ENCODE measurements at regions not wholly inside any gene's neighbourhood (a gene's known extent, or its start where the extent isn't known, plus 50 kb on each side); places are given as distances from the start of the nearest gene placed in this dataset.

DNA sequence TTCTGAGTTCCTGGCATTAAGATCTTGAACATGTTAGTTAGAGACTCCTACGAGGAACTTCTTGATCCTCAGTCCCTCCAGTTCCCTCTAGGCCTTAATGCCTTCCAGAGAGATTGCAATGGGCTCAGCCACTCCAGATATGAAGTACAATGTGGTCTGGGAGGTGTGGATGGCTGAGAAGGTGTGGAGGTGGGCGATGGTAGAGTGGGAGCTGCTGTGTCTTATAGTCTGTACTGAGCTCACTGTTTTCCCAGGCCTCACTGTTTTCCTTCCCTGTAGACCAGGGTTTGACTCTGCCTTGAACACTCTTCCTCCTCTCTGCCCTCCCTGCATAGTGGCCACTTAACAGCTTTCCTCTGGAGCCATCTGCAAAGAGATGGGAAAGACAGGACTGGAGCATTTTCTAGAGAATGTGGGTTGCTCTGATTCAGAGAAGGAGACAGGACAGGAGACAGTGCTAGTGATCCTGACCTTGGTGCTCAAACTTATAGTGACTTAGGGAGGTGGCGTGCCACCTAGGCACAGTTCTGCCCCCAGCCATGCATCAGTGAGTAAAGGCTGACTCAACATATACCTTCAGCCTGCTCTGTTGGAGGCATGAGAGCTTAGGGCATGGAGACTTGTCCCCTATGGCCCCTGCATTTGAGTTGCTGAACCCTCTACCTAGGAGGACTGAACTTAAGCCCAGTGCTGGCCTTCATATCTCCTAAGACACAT lies 129.7 kb downstream of the TDRD15 start:
- no peak for DNase-seq (ENCODE audit: low read depth in 2 of 2)

DNA sequence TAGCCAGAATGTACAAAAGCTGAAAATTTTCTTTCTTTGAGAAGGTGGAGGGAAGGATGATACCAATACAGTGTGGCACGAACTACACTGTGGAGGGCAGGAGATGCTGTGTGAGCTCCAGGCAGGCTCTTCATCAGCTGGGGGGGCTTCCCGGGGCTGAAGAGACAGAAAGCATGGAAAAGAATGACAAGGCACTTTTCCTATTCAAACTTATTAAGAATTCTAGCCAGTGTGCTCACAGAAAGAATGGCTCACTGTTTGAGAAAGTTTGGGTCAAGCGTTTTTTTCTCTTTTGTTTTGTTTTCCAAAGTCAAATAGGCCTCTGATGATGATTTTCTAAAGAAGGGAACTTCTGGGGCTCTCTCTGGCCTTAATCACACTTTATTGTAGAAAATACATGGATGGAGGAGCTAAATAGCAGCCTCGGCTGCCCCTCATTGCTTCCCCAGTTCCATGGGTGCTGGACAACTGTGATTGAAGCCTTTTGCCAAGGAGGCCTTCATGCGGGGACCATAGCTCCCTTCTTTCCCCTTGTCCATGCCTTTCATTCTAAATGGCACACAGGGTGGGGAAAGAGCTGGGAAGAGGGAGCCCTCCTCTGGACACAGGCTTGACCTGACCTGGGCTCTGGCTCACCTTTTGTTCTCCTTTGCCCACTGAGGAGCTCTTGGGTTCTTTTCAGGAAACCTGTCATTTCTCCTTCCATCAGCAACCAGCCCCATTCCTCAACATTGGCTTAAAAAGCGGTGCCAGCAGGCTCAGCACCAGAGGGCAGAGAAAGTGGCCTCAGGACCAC lies 130.6 kb downstream of the TDRD15 start:
- DNase-seq (ENCODE audit: low read depth in 2 of 2) = no peak

DNA sequence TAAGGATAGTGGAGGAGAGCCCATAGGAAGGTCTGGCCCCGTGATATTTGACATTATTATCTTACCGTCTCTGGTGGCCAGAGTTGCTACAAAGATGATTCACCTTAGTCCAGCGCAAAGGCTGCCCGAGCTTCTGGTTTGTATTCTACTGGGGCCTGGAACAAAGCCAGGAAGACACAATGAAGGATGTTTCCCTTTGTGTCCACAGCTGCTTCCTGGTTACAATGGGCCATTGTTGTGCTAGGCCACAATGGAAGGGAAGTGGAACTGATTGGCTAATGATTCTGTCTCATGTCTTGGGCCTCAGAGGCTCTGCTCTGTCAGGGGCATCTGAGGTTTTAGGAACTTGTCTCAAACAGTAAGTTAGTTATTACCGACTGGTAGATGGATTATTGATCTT lies 132.2 kb downstream of the TDRD15 start:
- no peak for DNase-seq (ENCODE audit: low read depth in 2 of 2)

DNA sequence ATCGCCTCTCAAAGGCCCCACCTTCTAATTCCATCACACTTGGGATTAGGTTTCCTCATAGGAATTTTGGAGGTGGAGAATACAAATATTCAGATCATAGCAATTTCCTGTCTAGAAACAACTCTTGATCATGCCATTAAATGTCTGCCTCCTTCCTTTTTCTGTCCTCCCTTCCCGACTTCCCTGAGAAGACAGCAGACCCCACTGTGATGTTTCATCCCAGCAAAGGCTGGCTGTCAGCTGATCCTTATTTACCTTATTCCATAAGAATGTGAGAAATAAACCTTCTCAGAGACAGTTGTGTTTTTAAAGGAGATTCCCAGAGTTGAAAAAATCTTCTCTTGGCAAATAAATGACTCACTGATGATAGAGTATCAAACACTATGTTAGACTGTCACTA lies 133.9 kb downstream of the TDRD15 start:
- no peak for DNase-seq (ENCODE audit: low read depth in 2 of 2)

DNA sequence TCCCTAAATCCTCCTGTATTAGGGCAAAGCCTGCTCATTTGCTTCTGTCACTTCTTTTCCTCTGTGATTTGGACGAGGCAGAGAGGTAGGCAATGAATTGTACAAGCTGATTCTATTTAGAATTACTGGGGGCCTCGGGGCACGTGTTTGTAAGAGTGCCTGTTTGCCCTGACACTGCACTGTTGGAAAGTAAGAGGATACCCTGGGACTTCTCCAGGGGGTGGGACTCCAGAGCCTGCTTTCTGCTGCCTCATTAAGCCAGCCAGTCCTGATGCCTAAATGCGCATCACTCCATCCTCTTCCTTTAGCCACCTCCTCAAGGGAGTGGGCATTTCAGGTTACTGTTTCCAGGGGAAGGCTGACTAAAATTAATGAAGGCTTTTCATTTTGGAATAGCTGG lies 134.3 kb downstream of the TDRD15 start:
- DNase-seq (ENCODE audit: low read depth in 2 of 2) = no peak

DNA sequence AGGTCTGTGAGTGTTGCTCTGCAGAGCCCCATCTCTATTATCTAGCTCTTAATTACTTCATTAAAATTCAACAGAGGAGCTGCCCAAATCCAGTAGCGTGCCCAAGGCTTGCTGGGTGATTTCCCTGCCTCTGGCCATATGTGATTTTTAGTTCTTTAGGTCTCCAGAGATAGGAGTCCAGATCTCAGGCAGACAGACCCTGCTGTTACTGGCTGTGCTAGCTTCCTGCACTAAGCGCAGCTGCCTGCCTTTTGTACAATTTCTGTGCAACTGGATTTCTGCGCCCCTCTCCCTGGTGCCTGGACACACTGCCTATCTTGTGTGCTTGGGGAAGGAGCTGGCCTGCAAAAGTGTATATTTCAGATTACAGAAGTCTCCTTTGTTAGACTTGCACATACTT lies 136.5 kb downstream of the TDRD15 start:
- no peak for DNase-seq (ENCODE audit: low read depth in 2 of 2)

DNA sequence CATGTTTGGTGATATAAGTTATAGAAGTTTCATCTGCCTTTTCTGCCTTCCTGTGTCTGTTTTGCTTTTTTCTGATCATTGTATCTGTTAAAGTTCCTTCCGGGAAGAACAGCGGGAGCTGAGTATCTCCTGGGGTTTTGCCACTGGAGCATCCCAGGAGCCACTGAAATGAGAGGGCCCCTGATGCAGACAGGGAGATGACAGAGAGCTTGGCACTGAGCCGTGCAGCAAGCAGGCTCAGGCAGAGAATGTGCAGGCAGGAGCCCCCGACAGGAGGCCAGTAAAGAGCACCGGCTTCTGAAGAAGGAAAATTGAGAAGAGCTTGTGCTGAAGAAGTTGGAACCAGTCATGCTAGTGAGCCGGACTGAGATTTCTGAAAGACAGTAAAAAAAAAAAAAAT lies 137.8 kb downstream of the TDRD15 start:
- no peak for DNase-seq (ENCODE audit: low read depth in 2 of 2)

DNA sequence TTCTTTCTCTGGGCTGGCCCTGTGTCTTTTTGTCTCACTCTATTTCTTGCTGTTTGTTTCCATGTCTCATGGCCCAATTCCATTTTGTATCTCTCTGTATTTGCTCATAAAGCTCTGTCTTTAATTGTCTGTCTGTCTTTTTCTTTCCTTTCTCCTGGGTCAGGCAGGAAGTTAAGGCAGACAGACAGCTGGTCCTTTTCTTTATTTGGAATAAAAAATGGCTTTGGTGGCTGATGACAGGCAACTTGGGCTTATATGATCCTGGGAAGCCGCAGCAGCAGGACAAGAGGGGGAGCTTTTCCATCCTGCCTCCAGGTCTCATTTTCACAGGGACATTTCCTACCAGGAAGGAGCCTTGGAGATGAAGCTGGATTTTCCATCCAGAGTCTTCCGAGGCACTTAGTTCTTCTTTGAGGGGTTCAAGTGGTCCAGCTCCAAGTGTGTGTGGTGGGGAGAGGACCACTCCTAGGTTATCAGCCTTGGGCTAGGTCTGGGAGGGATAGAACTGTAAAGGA lies 138.7 kb downstream of the TDRD15 start:
- no peak for DNase-seq (ENCODE audit: low read depth in 2 of 2)

DNA sequence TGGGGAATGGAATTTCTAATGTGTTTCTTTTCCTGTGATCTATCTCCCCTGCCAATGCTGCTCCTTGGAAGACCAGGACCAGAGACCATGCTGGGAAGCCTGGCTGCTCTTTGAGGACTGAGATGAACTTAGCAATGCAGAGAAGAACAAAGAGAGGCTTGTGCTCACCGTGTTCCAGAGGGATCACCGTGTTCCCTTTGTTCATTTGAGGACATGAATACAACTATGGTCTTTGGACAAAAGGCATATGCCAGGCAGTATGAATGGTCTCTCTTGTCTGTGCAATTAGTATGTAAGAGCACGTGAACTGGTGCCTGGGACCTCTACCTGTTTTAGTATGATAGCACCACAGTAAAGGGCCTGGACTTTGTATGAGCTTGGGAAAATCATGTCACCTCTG lies 139.9 kb downstream of the TDRD15 start:
- no peak for DNase-seq (ENCODE audit: low read depth in 2 of 2)

DNA sequence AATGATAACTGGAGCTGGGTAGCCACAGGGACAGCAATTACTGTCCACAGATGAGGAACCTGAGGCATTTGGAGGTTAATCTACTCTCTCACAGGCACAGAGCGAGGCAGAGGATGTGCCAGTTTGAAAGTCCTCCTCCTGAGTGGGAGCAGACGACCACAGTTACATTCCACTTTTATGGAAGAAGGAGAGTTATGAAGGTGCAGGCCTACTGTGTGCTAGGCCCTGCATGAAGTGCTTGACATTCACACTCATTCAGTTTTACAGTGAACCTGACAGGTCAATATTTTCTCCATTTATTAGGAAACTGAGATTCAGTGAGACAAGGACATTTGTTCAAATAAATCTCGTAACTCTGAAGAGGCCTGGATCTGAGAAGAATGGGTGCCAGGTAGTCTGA lies 142.0 kb downstream of the TDRD15 start:
- DNase-seq (ENCODE audit: low read depth in 2 of 2) = no peak

DNA sequence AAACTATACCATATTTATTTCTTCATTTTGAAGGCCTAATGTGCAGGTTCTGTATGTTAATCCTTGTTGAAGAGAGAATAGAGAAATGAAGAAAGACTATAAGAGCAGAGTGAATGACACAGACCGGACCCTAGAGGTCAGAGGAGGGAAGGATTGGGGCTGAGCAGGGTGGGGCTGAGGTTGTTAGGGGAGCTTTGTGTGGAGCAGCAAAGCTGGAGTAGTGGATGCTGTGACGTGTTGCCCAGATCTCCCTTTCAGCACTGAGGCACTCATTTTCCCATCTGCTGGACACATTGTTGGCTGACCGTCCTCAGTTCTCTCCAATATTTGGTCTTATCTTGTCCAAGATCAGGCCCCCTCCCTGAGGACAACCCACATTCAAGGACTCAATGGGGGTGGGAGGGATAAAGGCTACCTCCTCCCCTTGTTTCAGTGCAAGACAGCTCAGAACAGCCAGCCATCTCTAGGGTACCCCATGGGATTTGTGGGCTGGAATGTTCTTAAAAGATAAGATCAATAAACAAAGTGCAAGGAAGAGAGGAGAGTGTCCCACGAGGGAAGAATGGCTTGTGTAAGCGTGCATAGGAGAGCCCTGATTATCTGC lies 143.6 kb downstream of the TDRD15 start:
- DNase-seq (ENCODE audit: low read depth in 2 of 2) = no peak

DNA sequence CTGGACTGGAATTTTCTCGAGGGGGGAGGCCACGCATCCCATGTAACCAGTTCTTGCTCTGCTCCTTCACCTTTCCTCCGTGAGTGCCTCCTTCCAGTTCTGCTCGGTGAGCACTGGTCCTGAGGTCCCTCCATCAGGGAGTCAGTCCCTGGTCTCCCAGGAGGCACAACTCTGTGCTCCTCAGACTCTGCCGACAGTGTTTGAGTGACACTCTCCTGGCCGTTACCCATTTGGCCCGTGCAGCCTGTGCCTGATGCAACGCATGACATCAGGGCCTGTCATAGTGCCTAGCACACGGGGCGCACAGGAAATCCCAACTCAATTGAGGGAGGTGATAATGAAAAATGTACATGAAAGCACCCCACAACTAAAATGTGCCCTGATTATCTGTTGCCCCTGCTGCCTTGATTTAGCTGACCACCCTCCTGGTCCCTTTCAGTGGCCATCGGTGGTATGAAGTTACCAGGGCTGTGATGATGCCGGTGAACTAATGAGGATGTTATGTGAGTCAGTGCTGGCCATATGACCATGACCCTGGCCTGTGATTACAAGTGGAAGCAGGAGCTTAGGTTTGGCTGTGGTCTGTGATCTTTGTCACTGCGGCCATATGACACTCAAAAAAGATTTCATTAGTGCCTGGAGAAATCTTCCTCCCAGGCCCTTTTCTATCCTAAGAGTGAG lies 144.6 kb downstream of the TDRD15 start:
- no peak for DNase-seq (ENCODE audit: low read depth in 2 of 2)

DNA sequence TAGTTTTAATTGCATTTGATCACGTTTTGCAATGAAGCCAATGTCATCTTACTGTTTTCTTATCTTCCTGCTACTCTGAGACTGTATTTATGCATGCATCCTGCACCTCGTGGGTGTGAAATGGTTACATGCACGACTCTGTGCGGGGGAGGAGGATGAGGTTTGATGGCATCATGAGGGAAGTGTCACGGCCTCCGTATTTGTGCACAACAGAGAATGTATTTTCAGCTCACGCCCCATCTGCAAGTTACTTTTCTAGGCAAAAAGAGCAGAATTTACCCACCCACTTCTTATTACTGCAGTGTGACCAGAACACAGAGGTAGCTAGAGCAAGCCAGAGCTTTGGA lies 145.1 kb downstream of the TDRD15 start:
- DNase-seq (ENCODE audit: low read depth in 2 of 2) = no peak

DNA sequence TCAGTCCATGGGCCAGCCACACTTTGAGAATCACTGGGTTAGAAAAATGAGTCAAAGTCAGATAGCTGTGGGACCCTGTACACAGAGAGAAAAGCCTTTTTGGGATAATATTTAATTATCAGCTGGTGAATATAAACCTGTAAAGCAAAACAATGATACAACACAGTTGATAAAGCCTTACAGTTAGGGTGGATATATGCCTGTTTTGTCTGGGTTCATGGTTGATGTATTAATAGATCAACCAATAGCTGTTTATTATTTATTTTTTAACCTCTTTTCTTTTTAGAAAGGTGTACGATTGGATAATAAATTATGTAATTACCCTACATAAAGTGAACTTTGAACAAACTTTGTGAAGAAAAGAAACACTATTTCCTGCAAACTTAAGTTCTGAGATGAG lies 145.6 kb downstream of the TDRD15 start:
- no peak for DNase-seq (ENCODE audit: low read depth in 2 of 2)

DNA sequence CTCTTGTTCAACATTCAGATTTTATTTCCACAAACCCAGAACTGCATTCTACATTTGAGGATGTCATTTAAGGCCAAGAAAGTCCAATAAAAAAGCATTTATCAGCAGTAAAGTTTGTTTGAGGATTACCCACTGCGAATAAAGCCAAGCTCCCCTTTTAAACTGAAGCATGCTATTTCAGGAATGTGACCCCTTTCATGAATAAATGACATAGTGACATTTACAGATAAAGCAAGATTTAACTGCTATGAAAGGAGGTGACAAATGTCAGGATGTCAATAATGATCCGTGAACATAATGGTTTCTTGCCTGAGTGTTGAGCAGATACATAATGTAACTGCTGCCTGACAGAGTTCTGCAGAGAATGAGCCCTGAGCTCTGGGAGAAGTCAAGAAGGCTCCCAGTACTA lies 146.3 kb downstream of the TDRD15 start:
- DNase-seq (ENCODE audit: low read depth in 2 of 2) = no peak

DNA sequence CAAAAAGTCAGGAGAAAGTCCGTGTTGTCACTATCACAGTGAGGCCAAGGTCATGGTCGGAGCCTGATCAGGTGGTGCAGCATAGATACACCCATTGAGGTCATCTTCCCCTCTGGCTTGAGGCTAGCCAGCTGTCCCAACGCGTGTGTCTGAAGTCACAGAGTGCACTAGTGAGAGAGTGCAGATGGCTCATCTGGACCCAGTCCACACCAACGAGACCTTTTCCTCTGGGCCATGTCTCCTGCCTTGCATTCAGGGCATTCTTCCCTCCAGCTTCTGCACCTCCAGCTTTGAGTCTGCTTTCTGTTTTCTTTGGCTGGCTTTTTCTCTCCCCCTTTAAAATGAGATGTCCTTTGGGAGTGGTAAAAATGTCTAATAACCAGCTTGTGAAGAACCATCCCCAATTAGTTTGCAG lies 146.9 kb downstream of the TDRD15 start:
- no peak for DNase-seq (ENCODE audit: low read depth in 2 of 2)

DNA sequence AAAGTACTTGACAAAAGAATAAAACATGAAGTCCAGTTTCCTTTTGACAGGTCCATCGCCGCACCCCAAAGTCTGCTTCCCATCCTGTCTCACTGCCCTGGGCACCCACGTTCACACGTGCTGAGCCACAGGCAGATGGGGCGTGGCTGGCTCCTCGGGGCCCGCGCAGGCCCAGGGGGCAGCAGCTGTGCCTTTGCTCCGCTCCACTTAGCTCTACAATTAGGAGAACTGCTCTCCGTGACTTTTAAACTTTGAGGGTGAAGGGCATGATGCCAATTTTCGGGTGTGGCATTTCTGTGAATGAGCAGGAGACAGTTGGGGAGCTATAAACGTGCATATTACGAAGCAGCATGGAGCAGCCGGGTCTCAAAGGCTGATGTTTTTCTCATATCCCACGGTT lies 152.4 kb downstream of the TDRD15 start:
- no peak for DNase-seq (ENCODE audit: low read depth in 2 of 2)

DNA sequence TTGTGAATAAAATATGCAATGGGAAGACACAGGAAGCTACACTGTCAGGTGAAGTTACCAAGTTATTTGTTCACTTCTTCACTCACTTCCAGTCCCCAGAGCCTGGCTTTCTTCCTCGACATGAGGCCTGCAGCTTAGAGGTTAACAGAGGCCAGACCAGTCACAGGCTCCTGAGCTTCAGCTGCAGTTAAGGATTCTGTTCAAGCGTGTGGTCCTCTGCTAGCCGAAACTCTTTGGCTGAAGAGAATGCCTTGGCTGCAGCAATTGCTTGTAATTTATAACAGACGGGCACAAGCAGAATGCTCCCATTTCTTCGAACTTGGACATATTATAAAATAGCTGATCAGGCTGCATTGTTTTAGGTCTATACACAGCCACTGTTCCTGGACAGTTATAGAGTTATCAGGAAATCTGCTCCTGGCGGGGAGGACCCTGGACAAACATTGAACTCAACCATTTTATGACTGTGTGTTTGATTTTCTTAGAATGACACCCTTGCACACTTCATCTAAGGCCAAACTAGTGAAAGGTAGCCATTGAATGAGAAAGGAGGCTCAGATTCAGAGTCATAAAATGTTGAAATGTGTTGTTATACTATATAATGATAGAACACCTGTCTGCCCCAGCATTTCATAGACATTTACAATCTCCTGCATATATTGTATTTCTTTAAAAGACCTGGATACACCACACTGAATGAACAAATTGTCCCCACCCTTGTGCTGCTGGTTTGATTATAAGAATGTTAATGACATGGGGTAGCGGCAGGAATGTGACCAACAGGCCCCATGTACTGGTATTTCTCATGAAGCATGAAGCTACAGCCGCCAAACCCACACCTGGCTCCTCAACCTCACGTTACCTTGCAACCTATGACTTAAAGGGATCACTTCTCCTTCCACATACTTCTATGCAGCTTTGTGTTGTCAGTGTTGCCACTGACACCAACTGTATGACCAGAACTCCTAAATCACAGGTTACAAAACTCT lies 153.6 kb downstream of the TDRD15 start:
- DNase-seq (ENCODE audit: low read depth in 2 of 2) = no peak

DNA sequence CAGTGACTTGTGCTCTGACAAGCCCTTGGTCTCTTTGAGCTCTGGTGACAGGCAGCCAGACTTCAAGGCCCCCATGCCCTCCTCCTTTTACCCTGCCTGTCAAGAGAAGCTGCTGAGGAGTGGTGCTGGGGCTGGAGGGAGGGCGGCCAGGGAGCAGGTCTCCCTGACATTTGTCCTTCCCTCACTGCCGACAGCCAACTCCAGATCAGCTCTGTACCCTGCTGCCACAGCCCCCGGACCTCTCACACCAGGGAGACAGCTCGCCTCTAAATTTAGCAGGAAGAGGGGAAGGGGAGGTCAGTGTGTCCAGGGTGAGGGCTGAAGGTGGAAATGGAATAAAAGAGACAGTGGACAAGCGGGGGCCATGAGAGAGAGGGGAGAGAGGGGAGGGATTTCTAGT lies 155.8 kb downstream of the TDRD15 start:
- no peak for DNase-seq (ENCODE audit: low read depth in 2 of 2)

DNA sequence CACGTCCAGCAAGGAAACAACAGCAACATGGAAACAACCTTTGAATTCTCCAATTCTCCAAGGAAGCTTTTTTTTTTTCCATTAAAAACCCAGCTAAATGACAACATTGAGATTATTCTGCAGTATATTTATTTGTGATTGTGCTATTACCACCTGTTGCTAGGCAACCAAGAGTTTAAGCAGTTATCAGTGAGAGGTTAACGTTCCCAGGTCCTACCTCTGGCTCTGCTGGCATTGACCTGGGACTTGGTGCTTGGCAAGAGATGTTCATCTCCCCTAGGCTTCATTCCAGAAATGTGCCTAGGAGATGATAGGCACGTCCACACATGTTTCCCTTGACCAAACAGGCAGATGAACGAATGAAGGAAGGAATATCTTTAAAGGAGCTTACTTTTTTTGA lies 157.0 kb downstream of the TDRD15 start:
- DNase-seq (ENCODE audit: low read depth in 2 of 2) = no peak

DNA sequence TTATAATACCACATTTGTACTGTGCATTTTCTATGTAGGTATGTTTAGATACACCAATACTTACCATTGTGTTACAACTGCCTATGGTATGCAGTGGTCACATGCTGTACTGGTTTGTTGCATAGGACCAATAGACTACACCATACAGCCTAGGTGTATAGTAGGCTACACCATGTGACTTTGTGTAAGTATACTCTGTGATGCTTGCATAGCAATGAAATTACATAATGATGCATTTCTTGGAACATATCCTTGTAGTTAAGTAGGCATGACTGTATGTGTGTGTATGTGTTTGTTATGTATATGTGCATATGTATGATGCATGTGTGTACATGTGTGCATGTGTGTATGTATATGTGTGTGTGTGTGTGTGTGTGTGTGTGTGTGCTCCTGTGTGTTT lies 157.6 kb downstream of the TDRD15 start:
- no peak for DNase-seq (ENCODE audit: low read depth in 2 of 2)

Data from stimulated activated CD8-positive, alpha-beta memory T cell treated with anti-CD3 and anti-CD28 coated beads, Interleukin-7, amount 100 ng/mL, for 4 hours (primary cell).